ENCODE measurements at regions not wholly inside any gene's neighbourhood (a gene's known extent, or its start where the extent isn't known, plus 50 kb on each side); places are given as distances from the start of the nearest gene placed in this dataset.

DNA sequence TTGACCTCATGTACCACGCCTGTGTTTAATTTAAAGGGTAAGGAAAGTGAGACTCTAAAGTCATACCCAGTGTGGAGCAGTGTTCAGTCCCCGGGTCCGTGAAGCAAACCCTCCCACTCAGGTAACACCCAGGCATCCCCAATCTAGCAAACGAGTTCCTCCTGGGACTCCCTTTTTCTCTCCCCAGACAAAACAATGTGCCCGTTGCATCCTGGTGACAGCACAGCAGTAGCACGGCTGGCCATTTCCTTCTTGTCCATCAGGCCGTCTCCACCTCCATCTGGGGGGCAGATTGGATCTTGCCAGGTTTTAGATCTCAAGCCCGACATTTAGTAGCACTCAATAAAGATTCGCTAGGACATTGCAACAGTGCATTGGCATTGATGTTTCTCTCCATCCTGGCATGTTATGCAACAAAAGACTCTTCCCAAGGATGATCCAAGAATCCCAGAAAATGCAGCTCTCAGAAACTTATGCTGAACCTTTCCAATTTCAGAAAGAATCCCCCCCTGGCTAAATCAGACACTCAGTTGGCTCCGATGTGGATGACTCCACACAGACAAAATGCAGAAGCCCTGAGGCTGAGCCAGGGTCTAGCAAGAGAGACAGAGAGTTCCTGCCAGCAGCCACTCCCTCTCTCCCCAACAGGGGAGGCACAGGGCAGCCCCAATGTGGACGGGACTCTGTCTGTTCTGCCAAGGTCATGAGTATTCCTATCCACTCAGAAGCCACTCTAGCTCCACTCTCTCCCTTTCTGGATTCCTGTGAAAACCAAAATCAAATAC is 274.5 kb upstream of the MGMT start:
- TF ChIP-seq RAD21 (CRISPR knock-in tag; conservative IDR thresholded peaks at IDR 0.05 in 1 of 2, IDR thresholded peaks at IDR 0.05 in 1 of 2) (no peak), AFF4 (CRISPR knock-in tag; IDR thresholded peaks at IDR 0.05) (no peak), ZNF263 (CRISPR knock-in tag; IDR thresholded peaks at IDR 0.05; ENCODE audit: borderline replicate concordance) (no peak), PHTF2 (CRISPR knock-in tag; IDR thresholded peaks at IDR 0.05) (no peak), CREB1 (IDR thresholded peaks at IDR 0.05) (no peak), CREB1 (CRISPR knock-in tag; IDR thresholded peaks at IDR 0.05) (no peak), L3MBTL2 (IDR thresholded peaks at IDR 0.05) (no peak), PREB (CRISPR knock-in tag; IDR thresholded peaks at IDR 0.05) (no peak), HEY1 (CRISPR knock-in tag; IDR thresholded peaks at IDR 0.05; ENCODE audit: borderline replicate concordance) (no peak), GABPA (tag; conservative IDR thresholded peaks at IDR 0.05; ENCODE audit: low read depth) (no peak), GTF2F1 (IDR thresholded peaks at IDR 0.05; ENCODE audit: low read depth, low read length) (no peak), TRIM24 (IDR thresholded peaks at IDR 0.05) (no peak), RNF2 (IDR thresholded peaks at IDR 0.05) (no peak)
- FAIRE-seq = no peak
- Histone ChIP-seq H3K4me2 (ENCODE audit: insufficient read depth, low read length) (no peak overlapping the region), H4K20me1 (replicated peaks; ENCODE audit: control insufficient read depth, insufficient read depth, low read length) (no peaks in the 10 kb centered on the region), H3K4me1 (replicated peaks in 1 of 2; ENCODE audit: control insufficient read depth in 2 of 2, insufficient read depth in 2 of 2, low read length in 2 of 2) (no peaks in the 10 kb centered on the region), H3K79me2 (ENCODE audit: control insufficient read depth, insufficient read depth, low read length) (no peaks in the 10 kb centered on the region), H3K9ac (ENCODE audit: insufficient read depth in 1 of 2, low read depth in 2 of 2, low read length in 2 of 2) (no peak overlapping the region), H3K9me3 (replicated peaks; ENCODE audit: control insufficient read depth, insufficient read depth, low read depth, low read length) (no peaks in the 10 kb centered on the region), H3K27ac (ENCODE audit: extremely low read depth, low read depth, low read length) (no peak overlapping the region), H3K4me3 (no peak overlapping the region), H3K36me3 (ENCODE audit: control insufficient read depth, insufficient read depth, low read length) (no peaks in the 10 kb centered on the region), H2AFZ (ENCODE audit: low read depth, low read length) (no peak overlapping the region), H3K9me1 (ENCODE audit: control insufficient read depth, insufficient read depth, low read length) (no peaks in the 10 kb centered on the region), H3K27me3 (ENCODE audit: control insufficient read depth in 2 of 2, insufficient read depth in 2 of 2, low read length in 2 of 2) (no peaks in the 10 kb centered on the region; a peak in 1 of 5 replicates)
- POLR2A ChIA-PET = no interaction called here
- in situ Hi-C loops (cut with MboI) = no loop called here
- intact Hi-C loops (cut with micrococcal nuclease) = no loop called here
- DNase-seq (ENCODE audit: extremely low read depth in 1 of 4, low spot score in 3 of 4) = no peak
- ATAC-seq = no peak
- no TSS peak for BruUV-seq (replicated peaks)
- 2% methylated on average over 9 of the region's 11 CpGs for WGBS (ENCODE audit: insufficient coverage, low coverage, missing lambda C conversion rate)
- CTCF ChIA-PET (ENCODE audit: low intra/inter-chr PET ratio) = no interaction called here

Data from K562 (cell line).